Bone marrow (tissue), 2 donors: ENCODE measurements at regions not wholly inside any gene's neighbourhood (a gene's known extent, or its start where the extent isn't known, plus 50 kb on each side); places are given as distances from the start of the nearest gene placed in this dataset.
"Not testable (repeated sequence)": the region's sequence is repeated elsewhere in the genome, so short reads cannot be mapped to it uniquely, and the experiment has no call there.

ENCODE experiments used
- DNase-seq, 2 donors: peaks; one replicate each; lab custom pipeline; 2025; lab: John Stamatoyannopoulos, UW

GRCh38 chr17:70736375-70736957 is 567.1 kb downstream of the KCNJ2 start:
- no peak for DNase-seq

DNA sequence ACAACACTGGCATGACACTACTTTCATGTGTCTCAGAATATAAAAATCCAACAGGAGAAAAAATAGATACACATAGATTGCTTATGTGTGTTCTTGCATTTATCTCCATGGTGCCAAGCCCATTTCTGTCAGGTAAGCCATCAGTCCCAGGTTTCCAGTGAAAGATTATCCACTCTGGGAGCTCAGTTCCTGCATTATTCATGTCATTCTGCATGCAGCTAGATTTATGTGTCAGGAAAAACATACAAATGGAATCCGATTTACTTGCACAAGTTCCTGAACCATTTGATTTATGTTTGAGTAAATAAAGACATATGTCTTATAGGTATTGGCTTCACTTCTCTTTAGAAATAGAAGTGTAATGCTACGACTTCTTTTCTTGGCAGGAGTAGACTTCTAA is 569.7 kb downstream of the KCNJ2 start:
- DNase-seq = no peak

DNA sequence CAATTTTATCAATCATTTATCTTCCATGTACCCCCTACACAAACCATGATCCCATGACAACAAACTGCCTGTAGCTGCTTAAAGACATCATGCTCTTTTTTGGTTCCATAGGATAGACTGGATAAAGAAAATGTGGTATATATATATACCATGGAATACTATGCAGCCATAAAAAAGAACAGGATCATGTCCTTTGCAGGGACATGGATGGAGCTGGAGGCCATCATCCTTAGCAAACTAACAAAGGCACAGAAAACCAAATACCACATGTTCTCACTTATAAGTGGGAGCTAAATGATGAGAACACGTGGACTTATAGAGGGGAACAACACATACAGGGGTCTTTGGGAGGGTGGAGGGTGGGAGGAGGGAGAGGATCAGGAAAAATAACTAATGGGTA is 577.2 kb downstream of the KCNJ2 start:
- DNase-seq = not testable (repeated sequence)

GRCh38 chr17:70750983-70751382 is 581.7 kb downstream of the KCNJ2 start:
- DNase-seq = no peak

DNA sequence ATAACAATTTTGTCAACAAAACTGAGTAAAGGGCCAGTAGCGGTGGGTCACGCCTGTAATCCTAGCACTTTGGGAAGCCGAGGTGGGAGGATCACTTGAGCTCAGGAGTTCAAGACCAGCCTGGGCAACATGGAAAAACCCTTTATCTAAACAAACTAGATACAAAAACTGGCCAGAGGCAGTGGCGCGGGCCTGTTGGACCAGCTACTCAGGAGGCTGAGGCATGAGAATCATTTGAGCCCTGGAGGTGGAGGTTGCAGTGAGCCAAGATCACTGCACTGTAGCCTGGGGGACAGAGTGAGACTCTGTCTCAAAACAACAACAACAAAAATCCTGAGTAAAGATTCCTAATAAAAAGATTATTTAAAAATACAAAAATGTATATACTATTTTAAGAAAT is 583.1 kb downstream of the KCNJ2 start:
- DNase-seq = not testable (repeated sequence)

- no peak for DNase-seq
These were observed 583.7 kb downstream of the KCNJ2 start for GRCh38 chr17:70752966-70753467.

GRCh38 chr17:70763018-70763417 is 593.7 kb downstream of the KCNJ2 start:
- no peak for DNase-seq

- no peak for DNase-seq
These were observed 597.9 kb downstream of the KCNJ2 start for GRCh38 chr17:70767102-70767701.

DNA sequence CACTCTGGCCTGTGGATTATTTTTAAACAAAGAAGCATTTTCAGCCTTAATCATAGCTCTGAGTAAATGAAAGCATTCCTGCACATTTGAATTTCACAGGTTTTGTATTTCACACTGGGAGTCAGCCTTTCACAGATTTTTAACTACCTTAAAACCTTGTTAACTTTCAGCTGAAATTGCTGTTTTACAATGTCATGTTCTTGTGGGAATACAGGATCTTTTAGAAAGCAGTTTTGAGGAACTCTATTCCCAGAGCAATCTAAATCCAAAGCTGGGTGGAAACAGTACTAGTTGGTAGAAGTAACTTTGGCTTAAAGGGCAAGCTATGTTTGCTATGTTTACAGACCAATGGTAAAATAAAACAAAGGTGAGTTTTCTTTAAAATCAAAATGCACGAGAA is 600.6 kb downstream of the KCNJ2 start:
- DNase-seq = no peak

DNA sequence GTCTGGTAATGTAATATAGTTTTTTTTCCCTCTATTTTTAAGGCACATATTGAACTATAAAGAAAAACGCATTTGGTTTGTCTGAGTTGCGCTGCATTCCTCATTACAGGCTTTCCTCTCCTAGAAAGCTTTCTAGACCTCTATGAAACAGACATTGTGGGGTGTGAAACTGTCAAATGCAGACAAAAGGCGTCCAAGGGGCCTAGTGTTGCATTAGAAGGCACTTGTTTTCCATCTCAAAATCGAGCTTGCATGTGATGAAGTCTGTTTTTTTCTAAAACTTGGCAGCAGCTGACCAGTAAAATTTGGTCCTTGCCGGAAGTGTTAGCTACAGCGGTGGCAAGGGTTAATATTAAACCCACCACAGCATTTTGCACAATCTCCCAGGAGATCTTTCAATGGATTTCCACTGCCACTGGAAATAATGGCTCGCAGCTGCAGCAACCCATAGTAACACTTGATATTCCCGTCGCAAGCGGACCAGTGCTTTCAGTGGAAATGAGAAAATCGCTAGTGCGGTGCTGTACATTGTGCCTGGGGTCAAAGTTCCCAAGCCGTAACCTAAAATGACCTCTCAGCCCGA is 602.6 kb downstream of the KCNJ2 start:
- DNase-seq = no peak

DNA sequence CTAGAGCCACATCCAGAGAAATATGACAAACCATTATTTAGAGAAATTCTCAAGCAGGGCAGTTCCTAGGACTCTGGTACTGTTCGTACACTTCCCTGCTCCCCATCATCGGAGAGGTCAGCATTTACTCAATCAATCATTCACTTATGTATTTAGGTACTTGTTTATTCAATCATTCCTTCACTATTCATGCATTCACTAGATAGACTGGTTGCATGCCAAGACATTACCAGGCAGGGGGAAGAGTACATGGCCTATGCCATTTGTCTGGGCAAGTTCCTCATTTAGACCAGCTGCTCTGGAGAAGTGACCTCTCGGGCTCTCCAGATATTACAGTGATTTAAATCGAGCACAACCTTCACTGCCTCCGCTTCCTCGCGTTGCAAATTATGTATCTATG is 603.4 kb downstream of the KCNJ2 start:
- DNase-seq = no peak

- no peak for DNase-seq
These were observed 603.9 kb downstream of the KCNJ2 start for GRCh38 chr17:70773258-70773657.

DNA sequence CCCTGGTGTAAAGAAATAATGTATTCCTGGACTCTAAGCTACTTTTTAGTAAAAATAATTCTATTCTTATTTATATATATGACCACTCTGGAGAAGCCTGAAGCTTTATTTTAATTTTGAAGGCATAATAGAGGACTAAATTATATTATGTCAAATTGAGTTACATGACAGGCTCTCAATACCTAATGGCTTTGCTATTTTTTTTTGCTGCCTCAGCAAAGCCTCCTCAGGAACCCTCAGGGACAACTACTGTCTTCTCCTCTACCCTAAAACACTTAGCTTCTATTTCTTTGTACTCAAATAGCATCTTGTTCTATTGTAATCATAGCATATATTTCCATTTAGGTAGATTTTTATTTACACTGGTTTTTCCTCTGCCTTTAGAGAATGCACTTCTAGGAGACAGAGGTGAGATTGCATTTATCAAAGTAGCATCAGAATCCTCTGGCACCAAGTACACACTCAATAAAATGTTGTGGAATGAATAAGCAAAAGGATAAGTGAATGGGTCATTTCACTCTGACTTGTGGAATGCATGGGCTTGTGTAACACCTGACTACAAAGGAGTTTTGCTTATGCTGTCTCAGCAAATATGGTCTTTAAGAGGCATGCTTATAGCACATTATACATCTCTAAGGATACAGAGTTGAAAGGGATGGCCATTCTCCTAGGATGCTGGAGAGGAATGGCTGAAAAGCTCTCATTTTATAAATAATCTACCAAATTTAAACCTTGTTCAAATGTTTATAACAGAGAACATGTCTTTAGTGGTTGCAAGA is 605.2 kb downstream of the KCNJ2 start:
- no peak for DNase-seq

DNA sequence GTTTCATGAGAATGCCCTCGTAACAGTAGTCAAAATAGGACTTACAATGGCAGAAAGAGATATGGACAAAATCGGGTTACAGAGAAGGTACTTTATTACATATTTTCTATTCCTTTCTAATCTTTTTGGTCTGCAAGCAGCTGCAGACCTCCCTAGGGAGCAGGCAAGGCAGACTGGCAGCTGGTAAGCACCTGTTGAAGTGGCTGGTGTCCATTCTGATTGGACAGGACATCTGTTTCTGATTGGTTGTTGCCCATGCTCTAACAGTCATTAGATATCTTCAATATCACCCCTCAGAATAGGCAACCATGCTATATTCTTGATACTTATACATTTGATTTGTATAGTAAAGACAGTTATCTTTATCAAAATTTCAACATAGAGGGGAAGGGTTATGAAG is 606.3 kb downstream of the KCNJ2 start:
- DNase-seq = no peak

DNA sequence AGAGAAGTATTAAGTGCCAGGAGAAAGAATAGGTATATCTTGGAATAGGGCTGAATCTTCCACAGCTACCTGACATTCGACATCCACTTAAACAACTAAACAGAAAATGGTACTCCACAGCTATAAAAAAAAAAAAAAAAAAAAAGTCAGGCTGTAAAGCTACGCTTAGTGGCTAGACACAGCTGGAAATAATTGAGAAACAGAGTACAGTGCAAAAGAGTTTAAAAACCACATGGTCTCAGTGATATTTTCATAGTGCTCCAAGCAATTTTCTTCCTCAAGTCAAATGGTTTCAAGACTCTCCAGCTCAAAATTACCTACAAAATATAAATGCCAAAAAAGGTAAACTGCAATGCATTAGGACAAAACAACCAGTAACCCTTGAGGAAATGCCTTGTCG is 607.1 kb downstream of the KCNJ2 start:
- DNase-seq = no peak

GRCh38 chr17:70780031-70780430 is 610.7 kb downstream of the KCNJ2 start:
- DNase-seq = no peak

GRCh38 chr17:70786081-70786480 is 616.7 kb downstream of the KCNJ2 start:
- DNase-seq = no peak

GRCh38 chr17:70787721-70788300 is 618.5 kb downstream of the KCNJ2 start:
- DNase-seq = no peak

DNA sequence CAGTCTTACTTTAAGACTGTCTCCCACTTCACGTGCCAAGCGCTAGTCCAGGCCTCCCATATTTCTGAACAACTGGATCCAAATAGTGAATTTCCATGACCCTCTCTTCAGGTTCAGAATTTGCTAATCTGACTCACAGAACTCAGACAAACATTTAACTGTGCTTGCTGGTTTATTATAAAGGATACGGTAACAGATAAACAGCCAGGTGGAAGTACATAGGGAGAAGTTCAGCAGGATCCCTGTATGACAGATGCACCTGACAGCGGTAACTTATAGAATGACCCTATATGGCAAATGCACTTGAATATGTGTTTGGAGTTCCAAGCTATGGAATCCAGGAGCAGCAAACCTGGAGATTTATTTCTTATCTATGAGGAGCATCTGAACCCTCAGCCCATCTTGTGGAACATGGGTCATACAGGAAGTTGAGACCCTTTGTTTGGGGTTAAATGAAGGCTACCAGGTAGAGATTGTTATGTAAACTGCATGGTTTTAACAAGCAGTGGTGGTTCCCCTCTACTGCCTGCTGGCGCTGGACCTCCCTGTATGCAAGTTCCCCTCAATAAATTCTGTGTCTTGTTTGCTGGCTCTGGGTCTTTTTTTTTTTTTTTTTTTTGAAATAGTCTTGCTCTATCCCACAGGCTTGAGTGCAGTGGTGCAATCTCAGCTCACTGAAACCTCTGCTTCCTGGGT is 622.6 kb downstream of the KCNJ2 start:
- DNase-seq = no peak

GRCh38 chr17:70794738-70795137 is 625.4 kb downstream of the KCNJ2 start:
- no peak for DNase-seq

GRCh38 chr17:70795620-70796019 is 626.3 kb downstream of the KCNJ2 start:
- no peak for DNase-seq

GRCh38 chr17:70796757-70797156 is 627.4 kb downstream of the KCNJ2 start:
- no peak for DNase-seq
